Loucy (cell line): ENCODE measurements at regions not wholly inside any gene's neighbourhood (a gene's known extent, or its start where the extent isn't known, plus 50 kb on each side); places are given as distances from the start of the nearest gene placed in this dataset.

Experiments used
- H2AFZ ChIP-seq: fragments of 200-600 bp; sonication (generic); 2 replicates; pipeline ENCODE4 v1.6.0; 2016; ENCODE audit warnings: antibody characterized with exemption, mild to moderate bottlenecking, low read length, moderate library complexity
- H3F3A ChIP-seq: fragments of 200-600 bp; 2 replicates; pipeline ENCODE4 v1.6.0; 2016; ENCODE audit warnings: antibody characterized with exemption, low read depth, mild to moderate bottlenecking
- H3K27me3 ChIP-seq: fragments of 200-600 bp; sonication (generic); 2 replicates; pipeline ENCODE4 v1.6.1; 2014; ENCODE audit warnings: low read length, mild to moderate bottlenecking; ENCODE audit not compliant: insufficient read depth, poor library complexity, severe bottlenecking
- H3K36me3 ChIP-seq: fragments of 200-600 bp; sonication (generic); 2 replicates; pipeline ENCODE4 v1.6.1; 2016; ENCODE audit warnings: low read length; ENCODE audit not compliant: insufficient read depth
- H3K4me1 ChIP-seq: fragments of 200-600 bp; sonication (generic); 2 replicates; pipeline ENCODE4 v1.5.1; 2014; ENCODE audit warnings: low read length, mild to moderate bottlenecking; ENCODE audit not compliant: insufficient read depth, poor library complexity, severe bottlenecking
- H3K4me2 ChIP-seq: fragments of 200-600 bp; sonication (generic); 2 replicates; pipeline ENCODE4 v1.6.0; 2014; ENCODE audit warnings: antibody characterized with exemption, low read length, low read depth, mild to moderate bottlenecking; ENCODE audit not compliant: poor library complexity, severe bottlenecking
- H3K4me3 ChIP-seq: fragments of 200-600 bp; sonication (generic); 2 replicates; pipeline ENCODE4 v1.5.1; 2014; ENCODE audit warnings: low read length, mild to moderate bottlenecking, mixed read lengths; ENCODE audit not compliant: poor library complexity, severe bottlenecking
- H3K79me2 ChIP-seq: fragments of 200-600 bp; sonication (generic); 2 replicates; pipeline ENCODE4 v1.6.1; 2014; ENCODE audit warnings: low read length; ENCODE audit not compliant: insufficient read depth
- H3K9ac ChIP-seq: fragments of 200-600 bp; sonication (generic); 2 replicates; pipeline ENCODE4 v1.6.0; 2014; ENCODE audit warnings: mild to moderate bottlenecking, low read depth, low read length, moderate library complexity; ENCODE audit not compliant: poor library complexity, severe bottlenecking
- H3K9me2 ChIP-seq: fragments of 200-600 bp; sonication (generic); replicated peaks from 2 replicates; pipeline ENCODE4 v1.6.1; 2016; ENCODE audit warnings: low read depth, low read length, mixed read lengths
- H3K9me3 ChIP-seq: fragments of 200-600 bp; sonication (generic); 2 replicates; pipeline ENCODE4 v1.6.1; 2014; ENCODE audit warnings: mild to moderate bottlenecking, antibody characterized with exemption, low read length, low read depth; ENCODE audit not compliant: insufficient read depth
- H4K20me1 ChIP-seq: fragments of 200-600 bp; sonication (generic); 2 replicates; pipeline ENCODE4 v1.6.0; 2014; ENCODE audit warnings: antibody characterized with exemption, low read length, mild to moderate bottlenecking; ENCODE audit not compliant: insufficient read depth, poor library complexity, severe bottlenecking
- EZH2phosphoT487 ChIP-seq: fragments of 200-600 bp; IDR thresholded peaks from 2 replicates; pipeline ENCODE4 v1.6.1; 2018; ENCODE audit warnings: antibody characterized with exemption, mild to moderate bottlenecking, moderate library complexity, borderline replicate concordance
- TF ChIP-seq, protein P1 (sequence below): fragments of 200-600 bp; sonication (generic); conservative IDR thresholded peaks from 2 replicates; pipeline ENCODE4 v1.5.1; 2014; ENCODE audit warnings: mild to moderate bottlenecking, antibody characterized with exemption, low read length

DNA sequence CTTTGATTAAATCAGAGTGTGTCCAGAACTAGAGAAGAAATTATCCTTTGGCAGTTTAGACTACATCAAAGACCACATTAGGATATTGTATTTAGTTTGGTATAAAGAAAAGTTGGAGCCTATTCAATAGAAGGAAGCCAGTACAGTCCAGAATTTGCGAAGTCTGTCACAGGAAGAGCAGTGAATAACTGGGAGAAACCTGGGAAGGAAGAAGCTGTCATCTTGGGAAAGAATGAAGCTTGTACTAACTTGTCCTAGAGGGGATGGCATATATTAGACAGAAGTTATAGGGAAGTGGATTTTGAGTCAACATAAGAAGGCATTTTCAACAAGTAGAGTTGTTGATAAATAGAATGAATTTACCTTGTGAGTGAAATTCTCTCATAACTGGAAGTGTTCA, 386.7 kb downstream of the LRIG3 start:
- Histone ChIP-seq H3K36me3 (no peaks in the 10 kb centered on the region), H3K4me1 (no peaks in the 10 kb centered on the region), H3K9ac (no peak overlapping the region), H3K4me2 (no peak overlapping the region), H3F3A (no peaks in the 10 kb centered on the region), H3K9me2 (no peaks in the 10 kb centered on the region), H4K20me1 (no peaks in the 10 kb centered on the region), H3K27me3 (no peaks in the 10 kb centered on the region), H3K9me3 (no peaks in the 10 kb centered on the region), H3K4me3 (no peak overlapping the region), H2AFZ (no peak overlapping the region), H3K79me2 (no peaks in the 10 kb centered on the region)
- TF ChIP-seq EZH2phosphoT487 = no peak
- TF ChIP-seq, protein P1, sequence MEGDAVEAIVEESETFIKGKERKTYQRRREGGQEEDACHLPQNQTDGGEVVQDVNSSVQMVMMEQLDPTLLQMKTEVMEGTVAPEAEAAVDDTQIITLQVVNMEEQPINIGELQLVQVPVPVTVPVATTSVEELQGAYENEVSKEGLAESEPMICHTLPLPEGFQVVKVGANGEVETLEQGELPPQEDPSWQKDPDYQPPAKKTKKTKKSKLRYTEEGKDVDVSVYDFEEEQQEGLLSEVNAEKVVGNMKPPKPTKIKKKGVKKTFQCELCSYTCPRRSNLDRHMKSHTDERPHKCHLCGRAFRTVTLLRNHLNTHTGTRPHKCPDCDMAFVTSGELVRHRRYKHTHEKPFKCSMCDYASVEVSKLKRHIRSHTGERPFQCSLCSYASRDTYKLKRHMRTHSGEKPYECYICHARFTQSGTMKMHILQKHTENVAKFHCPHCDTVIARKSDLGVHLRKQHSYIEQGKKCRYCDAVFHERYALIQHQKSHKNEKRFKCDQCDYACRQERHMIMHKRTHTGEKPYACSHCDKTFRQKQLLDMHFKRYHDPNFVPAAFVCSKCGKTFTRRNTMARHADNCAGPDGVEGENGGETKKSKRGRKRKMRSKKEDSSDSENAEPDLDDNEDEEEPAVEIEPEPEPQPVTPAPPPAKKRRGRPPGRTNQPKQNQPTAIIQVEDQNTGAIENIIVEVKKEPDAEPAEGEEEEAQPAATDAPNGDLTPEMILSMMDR = no peak

DNA sequence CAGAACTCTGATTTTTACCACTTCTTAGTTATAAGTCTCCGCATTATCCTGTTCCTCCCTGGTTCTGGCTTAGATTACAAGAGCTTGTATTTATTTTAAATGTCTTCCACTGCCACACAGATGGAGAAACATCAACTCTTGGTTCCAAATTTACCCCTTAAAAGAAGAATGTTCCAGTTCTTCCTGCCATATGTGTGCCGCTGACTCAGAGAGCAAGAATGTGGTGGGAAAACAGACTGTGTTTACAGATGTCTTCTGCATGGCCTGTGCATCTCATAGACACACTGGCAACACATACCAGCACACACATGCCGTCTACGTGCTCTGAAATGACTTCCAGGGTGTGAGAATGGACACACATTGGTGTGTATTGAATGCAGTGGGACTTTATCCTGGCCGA, 383.0 kb downstream of the LRIG3 start:
- Histone ChIP-seq H3K4me2 (no peak overlapping the region), H3K4me3 (no peak overlapping the region), H3K79me2 (no peaks in the 10 kb centered on the region), H3K27me3 (no peaks in the 10 kb centered on the region), H2AFZ (no peak overlapping the region), H3K4me1 (no peaks in the 10 kb centered on the region), H4K20me1 (no peaks in the 10 kb centered on the region), H3K9me2 (no peaks in the 10 kb centered on the region), H3K9me3 (no peaks in the 10 kb centered on the region), H3K9ac (no peak overlapping the region), H3K36me3 (no peaks in the 10 kb centered on the region), H3F3A (no peaks in the 10 kb centered on the region)
- TF ChIP-seq, protein P1 = no peak
- no peak for TF ChIP-seq EZH2phosphoT487

DNA sequence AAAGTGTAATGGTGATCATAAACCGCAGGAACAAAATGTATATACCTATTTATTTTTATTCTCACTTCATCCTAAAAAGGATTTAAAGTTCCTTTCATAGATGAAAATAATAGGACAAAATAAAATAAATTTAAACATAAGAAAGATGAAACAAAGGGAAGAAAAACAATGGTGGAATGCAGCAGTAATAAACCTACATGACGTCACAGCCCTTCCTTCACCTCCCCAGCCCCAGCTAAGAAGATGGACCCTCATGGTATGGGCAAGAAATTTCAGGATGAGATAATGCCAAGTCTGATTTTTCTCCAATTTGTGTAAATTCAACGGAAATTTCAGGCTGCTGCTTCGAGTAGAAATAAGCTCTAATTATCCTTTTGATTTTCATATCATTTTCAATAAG, 381.0 kb downstream of the LRIG3 start:
- H4K20me1 ChIP-seq = no peaks in the 10 kb centered on the region
- H2AFZ ChIP-seq = no peak overlapping the region
- H3K79me2 ChIP-seq = no peaks in the 10 kb centered on the region
- no peaks in the 10 kb centered on the region for H3K27me3 ChIP-seq
- H3K9me3 ChIP-seq = no peaks in the 10 kb centered on the region
- H3F3A ChIP-seq = no peaks in the 10 kb centered on the region
- H3K9ac ChIP-seq = no peak overlapping the region
- H3K36me3 ChIP-seq = no peaks in the 10 kb centered on the region
- no peak overlapping the region for H3K4me3 ChIP-seq
- H3K9me2 ChIP-seq = no peaks in the 10 kb centered on the region
- TF ChIP-seq, protein P1 = no peak
- TF ChIP-seq EZH2phosphoT487 = no peak
- no peak overlapping the region for H3K4me2 ChIP-seq
- H3K4me1 ChIP-seq = no peaks in the 10 kb centered on the region
